Inflammatory macrophage treated with lipopolysaccharide for 1 hour (primary cell): ENCODE measurements at regions not wholly inside any gene's neighbourhood (a gene's known extent, or its start where the extent isn't known, plus 50 kb on each side); places are given as distances from the start of the nearest gene placed in this dataset.

Experiments
- DNase-seq, 2 donors: peaks; one replicate each; pipeline ENCODE4 v3.0.0-alpha.2; 2020 to 2022

GRCh38 chr10:81027706-81028105 lies 490.0 kb downstream of the SH2D4B start:
- DNase-seq = no peak

- DNase-seq = no peak
Observed at GRCh38 chr10:81031774-81032173, 494.1 kb downstream of the SH2D4B start.

- no peak for DNase-seq
Observed at GRCh38 chr10:81034383-81034782, 496.7 kb downstream of the SH2D4B start.

- DNase-seq = no peak
Observed at GRCh38 chr10:81036257-81036656, 498.6 kb downstream of the SH2D4B start.

- no peak for DNase-seq
Observed at GRCh38 chr10:81040031-81040430, 502.3 kb downstream of the SH2D4B start.

GRCh38 chr10:81040940-81041339 lies 503.2 kb downstream of the SH2D4B start:
- DNase-seq = no peak

GRCh38 chr10:81042647-81043046 lies 504.9 kb downstream of the SH2D4B start:
- no peak for DNase-seq

- DNase-seq = peak; percentile 2 to 9
Observed at GRCh38 chr10:81065474-81065873, 527.8 kb downstream of the SH2D4B start.

GRCh38 chr10:81068460-81068859 lies 530.8 kb downstream of the SH2D4B start:
- no peak for DNase-seq

GRCh38 chr10:81071087-81071796 lies 533.5 kb downstream of the SH2D4B start:
- DNase-seq = no peak

- DNase-seq = no peak
Observed at GRCh38 chr10:81073155-81073554, 535.5 kb downstream of the SH2D4B start.

GRCh38 chr10:81081887-81082620 lies 544.4 kb downstream of the SH2D4B start:
- DNase-seq = no peak

- no peak for DNase-seq
Observed at GRCh38 chr10:81082621-81083376, 545.1 kb downstream of the SH2D4B start.

GRCh38 chr10:81093056-81093455 lies 555.4 kb downstream of the SH2D4B start:
- DNase-seq = no peak

GRCh38 chr10:81095238-81095637 lies 557.5 kb downstream of the SH2D4B start:
- DNase-seq = no peak

GRCh38 chr10:81096558-81096957 lies 558.9 kb downstream of the SH2D4B start:
- DNase-seq = no peak

- DNase-seq = no peak
Observed at GRCh38 chr10:81101062-81101461, 563.4 kb downstream of the SH2D4B start.

- DNase-seq = no peak
Observed at GRCh38 chr10:81104494-81104893, 566.8 kb downstream of the SH2D4B start.

- peak in 1 of 2 donors; percentile 2 for DNase-seq
Observed at GRCh38 chr10:81108516-81109199, 571.0 kb downstream of the SH2D4B start.

- DNase-seq = no peak
Observed at GRCh38 chr10:81109200-81109752, 571.6 kb downstream of the SH2D4B start.

- no peak for DNase-seq
Observed at GRCh38 chr10:81116201-81116600, 578.5 kb downstream of the SH2D4B start.

GRCh38 chr10:81116990-81117389 lies 579.3 kb downstream of the SH2D4B start:
- DNase-seq = no peak

GRCh38 chr10:81127931-81128330 lies 590.2 kb downstream of the SH2D4B start:
- no peak for DNase-seq
